ENCODE measurements at regions not wholly inside any gene's neighbourhood (a gene's known extent, or its start where the extent isn't known, plus 50 kb on each side); places are given as distances from the start of the nearest gene placed in this dataset.

DNA sequence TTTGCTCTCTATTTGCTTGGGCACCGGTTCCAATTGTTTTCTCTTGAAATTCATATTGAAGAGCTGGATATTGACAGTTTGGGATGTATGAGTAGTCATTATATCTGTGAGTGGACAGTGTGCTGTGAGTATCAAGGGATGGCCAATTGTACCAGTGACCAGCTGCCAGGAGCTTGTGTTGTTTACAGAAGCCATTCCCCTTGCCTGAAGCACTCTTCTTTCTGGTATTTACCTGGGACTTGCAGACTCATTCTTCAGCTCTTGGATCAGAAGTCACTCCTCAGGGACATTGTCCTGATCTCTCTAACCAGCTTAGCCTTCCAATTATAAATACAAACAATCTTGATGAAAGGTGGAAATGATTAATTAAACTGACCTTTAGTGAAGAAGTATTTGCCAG, 438.3 kb upstream of the LRATD1 start:
- no peak for DNase-seq

DNA sequence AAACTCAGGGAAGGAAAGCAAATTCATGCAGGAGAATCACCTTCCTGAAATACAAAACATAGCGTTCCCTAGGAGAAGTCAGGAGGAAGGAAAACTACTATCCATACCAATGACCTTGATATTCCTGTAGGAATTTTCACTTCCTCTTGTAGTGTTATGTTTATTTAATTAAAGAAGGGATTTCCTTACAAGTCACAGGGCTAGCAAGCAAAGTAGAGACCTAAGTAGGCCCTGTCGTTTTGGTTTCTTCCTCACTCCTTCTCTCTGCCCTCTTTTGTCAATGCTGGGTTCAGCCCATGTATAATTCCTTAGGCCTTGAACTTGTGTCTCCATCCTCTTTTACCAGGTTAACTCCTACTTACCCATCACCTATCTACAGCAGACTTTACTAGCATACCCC, 435.2 kb upstream of the LRATD1 start:
- H3K9me3 Mint-ChIP-seq, result peaks cover 4% of the 10 kb centered on the region

More for the DNA sequence above, 438.3 kb upstream of the LRATD1 start:
- H3K9me3 Mint-ChIP-seq, result peaks cover 2% of the 10 kb centered on the region
- no peaks in the 10 kb centered on the region for H3K36me3 Mint-ChIP-seq
- intact Hi-C loops (cut with micrococcal nuclease), result no loop called here
- H3K27me3 Mint-ChIP-seq, result no peaks in the 10 kb centered on the region
- ChIA-PET POLR2A (no interaction called here), CTCF (no interaction called here)
- H3K4me3 Mint-ChIP-seq, result no peak overlapping the region
- H3K4me1 Mint-ChIP-seq (ENCODE audit: low read depth), result no peaks in the 10 kb centered on the region
- H3K27ac Mint-ChIP-seq, result no peak overlapping the region

DNA sequence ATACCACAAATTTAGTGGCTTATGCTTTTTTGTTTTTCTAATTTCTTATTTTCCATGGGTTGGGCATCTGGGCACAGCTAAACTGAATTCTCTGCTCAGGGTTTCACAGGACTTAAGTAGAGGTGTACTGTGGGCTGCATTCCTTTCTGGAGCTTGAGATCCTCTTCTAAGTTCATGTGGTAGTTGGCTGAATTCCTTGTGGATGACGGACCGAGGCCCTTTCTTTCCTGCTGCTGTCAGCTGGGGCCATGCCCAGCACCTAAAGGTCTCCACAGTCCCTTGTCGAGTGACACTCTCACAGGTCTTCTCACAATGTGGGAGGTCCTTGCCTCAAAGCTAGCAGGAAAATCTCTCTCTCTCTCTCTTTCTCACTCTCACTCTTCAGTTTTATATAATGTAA, 433.5 kb upstream of the LRATD1 start:
- no peak for DNase-seq
- ChIA-PET CTCF (no interaction called here), POLR2A (no interaction called here)
- H3K27me3 Mint-ChIP-seq, result no peaks in the 10 kb centered on the region
- no peak overlapping the region for H3K4me3 Mint-ChIP-seq
- intact Hi-C loops (cut with micrococcal nuclease), result no loop called here
- no peaks in the 10 kb centered on the region for H3K36me3 Mint-ChIP-seq
- peaks cover 5% of the 10 kb centered on the region for H3K9me3 Mint-ChIP-seq
- no peaks in the 10 kb centered on the region for H3K4me1 Mint-ChIP-seq (ENCODE audit: low read depth)
- no peak overlapping the region for H3K27ac Mint-ChIP-seq

More for the DNA sequence above, 435.2 kb upstream of the LRATD1 start:
- no peak overlapping the region for H3K27ac Mint-ChIP-seq
- no peaks in the 10 kb centered on the region for H3K36me3 Mint-ChIP-seq
- H3K4me1 Mint-ChIP-seq (ENCODE audit: low read depth), result no peaks in the 10 kb centered on the region
- POLR2A ChIA-PET, result no interaction called here
- intact Hi-C loops (cut with micrococcal nuclease), result no loop called here
- no peaks in the 10 kb centered on the region for H3K27me3 Mint-ChIP-seq
- CTCF ChIA-PET, result no interaction called here
- H3K4me3 Mint-ChIP-seq, result no peak overlapping the region
- DNase-seq, result no peak

DNA sequence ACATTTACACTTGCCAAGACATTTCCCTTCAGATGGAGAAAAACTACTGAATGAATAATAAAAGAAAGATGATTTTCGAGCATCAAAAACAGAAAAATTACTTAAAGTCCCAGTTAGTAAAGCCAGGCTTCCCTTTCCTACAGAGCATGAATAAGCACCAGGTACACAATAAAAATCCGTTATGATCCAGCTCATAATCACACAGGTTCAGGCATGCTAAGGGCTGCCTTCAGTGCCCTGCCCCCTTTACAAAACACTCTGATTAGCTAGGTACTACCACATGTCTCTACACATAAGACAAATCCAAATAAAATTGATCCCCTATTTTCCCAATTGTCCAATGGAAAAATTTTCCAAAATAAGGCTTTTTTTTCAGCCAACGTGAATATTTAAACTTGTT, 413.2 kb upstream of the LRATD1 start:
- Mint-ChIP-seq H3K4me3 (no peak overlapping the region), H3K9me3 (peaks cover 4% of the 10 kb centered on the region), H3K27ac (no peak overlapping the region), H3K27me3 (no peaks in the 10 kb centered on the region), H3K4me1 (ENCODE audit: low read depth) (no peaks in the 10 kb centered on the region), H3K36me3 (no peaks in the 10 kb centered on the region)
- intact Hi-C loops (cut with micrococcal nuclease), result no loop called here
- DNase-seq, result no peak
- CTCF ChIA-PET, result no interaction called here
- POLR2A ChIA-PET, result no interaction called here

DNA sequence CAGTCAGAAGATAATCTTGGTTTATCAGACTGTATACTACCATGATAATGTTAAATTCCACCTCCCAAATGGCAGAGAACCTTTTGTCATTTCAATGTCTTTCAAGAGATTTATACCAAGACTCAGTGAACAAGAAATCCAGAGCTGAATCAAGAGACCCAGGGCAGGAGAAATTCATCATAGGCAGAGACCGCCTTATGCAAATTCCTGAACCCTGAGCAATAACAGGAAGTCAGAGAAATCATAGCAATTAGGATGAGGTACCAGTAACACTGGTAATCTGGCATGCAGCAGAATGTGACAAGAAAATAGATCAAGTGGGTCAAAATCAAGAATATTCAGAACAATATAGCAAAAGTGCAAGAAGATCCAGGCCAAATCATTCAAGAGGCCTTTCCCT, 412.4 kb upstream of the LRATD1 start:
- Mint-ChIP-seq H3K27me3 (no peaks in the 10 kb centered on the region), H3K4me3 (no peak overlapping the region), H3K9me3 (peaks cover 4% of the 10 kb centered on the region), H3K27ac (no peak overlapping the region), H3K4me1 (ENCODE audit: low read depth) (no peaks in the 10 kb centered on the region), H3K36me3 (no peaks in the 10 kb centered on the region)
- POLR2A ChIA-PET, result no interaction called here
- DNase-seq, result no peak
- intact Hi-C loops (cut with micrococcal nuclease), result no loop called here
- CTCF ChIA-PET, result no interaction called here

DNA sequence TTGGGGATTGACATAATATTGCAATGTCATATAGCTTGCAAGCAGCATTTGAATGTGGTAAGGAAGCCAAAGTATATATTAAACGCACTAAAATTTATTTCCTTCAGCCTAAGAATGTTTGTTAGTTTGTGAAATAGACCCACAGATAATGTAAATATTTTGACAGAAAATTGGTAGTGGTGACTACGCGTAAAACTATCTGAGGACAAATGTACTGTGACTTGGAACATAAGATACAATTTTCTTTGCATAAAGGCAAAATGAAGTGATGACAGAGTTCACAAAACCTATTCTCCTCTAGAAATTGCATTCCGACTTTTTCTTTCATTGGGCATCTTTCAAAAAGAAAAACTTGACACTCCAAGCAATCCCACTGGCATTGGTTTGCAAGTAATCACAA, 411.1 kb upstream of the LRATD1 start:
- CTCF ChIA-PET, result no interaction called here
- DNase-seq, result no peak
- no peaks in the 10 kb centered on the region for H3K4me1 Mint-ChIP-seq (ENCODE audit: low read depth)
- H3K27me3 Mint-ChIP-seq, result no peaks in the 10 kb centered on the region
- no peaks in the 10 kb centered on the region for H3K36me3 Mint-ChIP-seq
- peaks cover 11% of the 10 kb centered on the region for H3K9me3 Mint-ChIP-seq
- no peak overlapping the region for H3K27ac Mint-ChIP-seq
- intact Hi-C loops (cut with micrococcal nuclease), result no loop called here
- no peak overlapping the region for H3K4me3 Mint-ChIP-seq
- POLR2A ChIA-PET, result no interaction called here

DNA sequence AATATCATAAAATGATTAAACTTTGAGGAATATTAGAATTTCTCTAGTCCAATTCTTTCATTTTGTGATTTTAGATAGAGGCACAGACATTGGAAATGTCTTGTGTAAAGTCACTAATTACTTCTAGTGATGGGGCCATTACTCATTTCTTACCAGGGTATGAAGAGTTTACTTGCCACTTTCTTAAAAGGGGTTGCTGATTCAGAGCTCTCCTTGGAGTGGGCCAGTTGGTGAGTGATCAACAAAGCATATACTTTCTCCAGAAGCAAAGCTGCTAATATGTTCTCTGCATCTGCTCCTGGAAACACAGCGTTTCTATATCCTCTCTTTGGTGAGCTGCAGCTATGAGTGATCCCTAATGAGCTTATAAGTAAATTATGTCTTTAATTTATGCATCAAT, 408.9 kb upstream of the LRATD1 start:
- Mint-ChIP-seq H3K36me3 (no peaks in the 10 kb centered on the region), H3K27me3 (no peaks in the 10 kb centered on the region), H3K9me3 (peaks cover 13% of the 10 kb centered on the region), H3K27ac (no peak overlapping the region), H3K4me3 (no peak overlapping the region), H3K4me1 (ENCODE audit: low read depth) (no peaks in the 10 kb centered on the region)
- CTCF ChIA-PET, result no interaction called here
- intact Hi-C loops (cut with micrococcal nuclease), result no loop called here
- POLR2A ChIA-PET, result no interaction called here
- no peak for DNase-seq

DNA sequence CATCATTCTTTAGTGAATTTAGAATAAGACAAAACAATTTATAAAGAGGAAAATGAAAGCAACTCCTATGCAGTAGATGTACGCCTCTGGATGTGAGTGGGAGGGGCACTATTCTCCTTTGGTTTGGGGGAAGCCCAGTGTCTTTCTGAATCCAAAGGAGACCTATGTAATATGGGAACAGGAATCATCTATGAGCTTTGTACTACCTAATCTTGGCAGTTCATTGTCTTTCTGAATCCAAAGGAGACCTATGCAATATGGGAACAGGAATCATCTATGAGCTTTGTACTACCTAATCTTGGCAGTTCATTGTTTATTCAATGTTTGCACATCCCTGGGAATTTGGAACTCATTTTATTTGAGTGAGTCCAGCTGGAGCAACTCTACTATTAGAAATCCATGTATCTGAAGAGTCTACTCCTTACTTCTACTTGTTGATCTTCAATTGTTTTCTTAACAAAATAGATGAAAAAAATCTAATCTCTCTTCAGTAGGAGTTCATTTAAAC, 401.1 kb upstream of the LRATD1 start:
- ChIA-PET POLR2A (no interaction called here), CTCF (no interaction called here)
- intact Hi-C loops (cut with micrococcal nuclease), result no loop called here
- Mint-ChIP-seq H3K9me3 (peaks cover 14% of the 10 kb centered on the region), H3K4me1 (ENCODE audit: low read depth) (no peaks in the 10 kb centered on the region), H3K36me3 (no peaks in the 10 kb centered on the region), H3K4me3 (no peak overlapping the region), H3K27ac (no peak overlapping the region), H3K27me3 (no peaks in the 10 kb centered on the region)
- DNase-seq, result no peak

DNA sequence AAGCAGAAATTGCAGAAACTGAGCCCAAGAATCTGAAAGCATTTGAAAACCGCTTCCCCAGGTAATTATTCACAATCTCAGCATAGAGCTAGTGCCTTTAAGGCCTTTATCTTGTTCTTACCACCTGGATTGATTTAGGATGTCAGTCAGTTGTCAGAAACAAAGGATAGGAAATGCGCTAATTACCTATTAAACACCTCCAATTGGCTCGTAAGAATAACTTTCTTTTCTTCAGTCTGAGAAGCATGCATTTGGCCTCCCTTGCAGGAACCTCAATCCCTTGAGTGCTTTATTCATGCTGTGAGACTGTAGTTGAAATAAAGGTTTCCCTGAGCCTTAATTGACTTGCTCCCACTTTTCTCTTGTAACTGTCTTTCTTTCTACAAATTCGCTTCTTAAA, 400.3 kb upstream of the LRATD1 start:
- ChIA-PET POLR2A (no interaction called here), CTCF (no interaction called here)
- H3K27ac Mint-ChIP-seq, result no peak overlapping the region
- intact Hi-C loops (cut with micrococcal nuclease), result no loop called here
- H3K36me3 Mint-ChIP-seq, result no peaks in the 10 kb centered on the region
- no peaks in the 10 kb centered on the region for H3K4me1 Mint-ChIP-seq (ENCODE audit: low read depth)
- DNase-seq, result no peak
- peaks cover 11% of the 10 kb centered on the region for H3K9me3 Mint-ChIP-seq
- no peak overlapping the region for H3K4me3 Mint-ChIP-seq
- no peaks in the 10 kb centered on the region for H3K27me3 Mint-ChIP-seq

DNA sequence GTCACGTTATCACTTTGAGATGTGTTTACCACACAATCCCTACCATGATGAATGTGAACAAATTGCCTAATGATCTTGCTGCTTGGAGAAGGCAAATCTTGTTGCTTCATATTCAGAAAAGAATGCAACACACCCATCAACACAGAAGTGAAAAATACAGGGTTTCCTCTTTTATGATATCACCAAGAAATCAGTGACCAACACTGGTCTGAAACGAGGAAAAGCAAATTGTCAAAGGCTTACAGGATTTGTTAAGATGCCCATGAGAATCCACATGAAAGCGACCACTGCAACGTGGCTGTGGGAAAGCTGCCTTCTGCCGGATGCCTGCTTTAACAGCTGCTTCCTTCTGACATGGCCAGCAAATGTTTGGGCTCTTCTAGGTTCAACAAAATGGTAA, 397.6 kb upstream of the LRATD1 start:
- ChIA-PET CTCF (no interaction called here), POLR2A (no interaction called here)
- no peak overlapping the region for H3K4me3 Mint-ChIP-seq
- H3K27ac Mint-ChIP-seq, result no peak overlapping the region
- intact Hi-C loops (cut with micrococcal nuclease), result no loop called here
- H3K9me3 Mint-ChIP-seq, result peaks cover 11% of the 10 kb centered on the region
- no peak for DNase-seq
- H3K4me1 Mint-ChIP-seq (ENCODE audit: low read depth), result no peaks in the 10 kb centered on the region
- H3K27me3 Mint-ChIP-seq, result no peaks in the 10 kb centered on the region
- H3K36me3 Mint-ChIP-seq, result no peaks in the 10 kb centered on the region

DNA sequence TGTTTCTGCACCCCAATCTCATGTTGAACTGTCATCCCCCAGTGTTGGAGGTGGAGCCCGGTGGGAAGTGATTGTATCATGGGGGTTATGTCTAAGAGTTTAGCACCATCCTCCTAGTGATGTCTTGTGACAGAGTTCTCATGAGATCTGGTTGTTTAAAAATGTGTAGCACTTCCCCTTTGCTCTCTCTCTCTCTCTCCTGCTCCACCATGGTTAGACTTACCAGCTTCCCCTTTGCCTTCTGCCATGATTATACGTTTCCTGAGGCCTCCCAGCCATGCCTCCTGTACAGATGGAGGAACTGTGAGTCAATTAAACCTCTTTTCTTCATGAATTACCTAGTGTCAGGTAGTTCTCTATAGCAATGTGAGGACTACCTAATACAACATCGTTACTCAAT, 396.9 kb upstream of the LRATD1 start:
- intact Hi-C loops (cut with micrococcal nuclease), result no loop called here
- H3K36me3 Mint-ChIP-seq, result no peaks in the 10 kb centered on the region

DNA sequence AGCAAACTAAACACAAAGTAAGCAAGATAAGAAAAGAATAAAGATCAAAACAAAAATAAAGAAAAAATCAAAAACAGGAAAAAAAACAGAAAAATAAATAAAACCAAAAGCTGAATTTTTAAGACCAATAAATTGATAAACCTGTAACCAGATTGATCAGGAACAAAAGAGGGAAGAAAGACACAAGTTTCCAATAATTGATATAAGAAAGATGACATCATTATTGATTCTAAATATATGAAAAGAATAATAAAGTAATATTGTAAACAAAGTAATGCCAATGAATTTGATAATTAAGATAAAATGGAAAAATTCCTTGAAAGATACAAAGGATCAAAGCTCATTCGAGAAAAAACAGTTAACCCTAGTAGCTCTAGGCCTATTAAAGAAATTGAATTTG, 394.6 kb upstream of the LRATD1 start:
- ChIA-PET CTCF (no interaction called here), POLR2A (no interaction called here)
- Mint-ChIP-seq H3K4me1 (ENCODE audit: low read depth) (no peaks in the 10 kb centered on the region), H3K27ac (no peak overlapping the region), H3K27me3 (no peaks in the 10 kb centered on the region), H3K9me3 (peaks cover 7% of the 10 kb centered on the region), H3K36me3 (no peaks in the 10 kb centered on the region), H3K4me3 (no peak overlapping the region)
- no peak for DNase-seq
- intact Hi-C loops (cut with micrococcal nuclease), result no loop called here

More for the DNA sequence above, 396.9 kb upstream of the LRATD1 start:
- Mint-ChIP-seq H3K9me3 (peaks cover 8% of the 10 kb centered on the region), H3K27ac (no peak overlapping the region), H3K4me3 (no peak overlapping the region), H3K4me1 (ENCODE audit: low read depth) (no peaks in the 10 kb centered on the region), H3K27me3 (no peaks in the 10 kb centered on the region)
- ChIA-PET POLR2A (no interaction called here), CTCF (no interaction called here)
- DNase-seq, result no peak

DNA sequence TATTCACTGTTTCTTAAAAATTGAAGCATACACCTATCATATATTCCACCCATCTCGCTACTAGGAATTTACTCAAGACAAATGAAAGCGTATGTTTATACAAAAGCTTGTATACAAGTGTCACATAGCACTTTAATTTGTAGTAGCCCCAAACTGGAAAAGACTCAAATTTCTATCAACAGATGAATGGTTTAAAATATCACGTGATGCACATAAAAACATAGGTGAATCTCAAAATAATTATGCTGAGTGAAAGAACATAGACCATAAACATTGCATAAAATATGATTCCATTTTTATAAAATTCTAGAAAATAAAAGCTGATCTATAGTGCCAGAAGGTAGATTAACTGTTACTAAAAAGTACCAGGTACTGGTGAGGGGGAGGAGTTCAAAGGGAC, 392.9 kb upstream of the LRATD1 start:
- H3K4me1 Mint-ChIP-seq (ENCODE audit: low read depth), result no peaks in the 10 kb centered on the region
- no peaks in the 10 kb centered on the region for H3K27me3 Mint-ChIP-seq
- no peak overlapping the region for H3K27ac Mint-ChIP-seq
- ChIA-PET POLR2A (no interaction called here), CTCF (no interaction called here)
- intact Hi-C loops (cut with micrococcal nuclease), result no loop called here
- no peaks in the 10 kb centered on the region for H3K36me3 Mint-ChIP-seq
- peaks cover 4% of the 10 kb centered on the region for H3K9me3 Mint-ChIP-seq
- no peak overlapping the region for H3K4me3 Mint-ChIP-seq
- DNase-seq, result no peak

DNA sequence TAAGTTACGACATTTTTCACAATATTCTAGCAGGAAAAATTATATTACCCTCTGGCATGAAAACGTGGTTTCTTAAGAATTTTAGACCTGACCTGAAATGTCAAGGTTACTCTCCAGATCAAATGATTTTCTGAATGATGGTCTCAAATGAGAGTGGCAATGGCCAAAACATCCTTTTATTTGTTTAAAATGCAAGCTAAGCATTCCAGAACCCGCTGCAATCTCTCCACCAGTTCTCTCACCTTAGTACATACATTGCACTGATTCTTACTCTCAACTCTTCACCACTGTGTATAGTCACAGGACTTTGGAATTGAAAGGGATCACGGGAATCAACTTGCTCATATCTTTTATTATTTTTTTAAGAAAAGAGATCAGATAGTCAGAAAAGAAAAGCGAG, 391.6 kb upstream of the LRATD1 start:
- intact Hi-C loops (cut with micrococcal nuclease), result no loop called here
- no peak for DNase-seq

More for the DNA sequence above, 391.6 kb upstream of the LRATD1 start:
- H3K4me1 Mint-ChIP-seq (ENCODE audit: low read depth), result no peaks in the 10 kb centered on the region
- ChIA-PET POLR2A (no interaction called here), CTCF (no interaction called here)
- H3K27me3 Mint-ChIP-seq, result no peaks in the 10 kb centered on the region
- no peak overlapping the region for H3K4me3 Mint-ChIP-seq
- no peaks in the 10 kb centered on the region for H3K36me3 Mint-ChIP-seq
- peaks cover 2% of the 10 kb centered on the region for H3K9me3 Mint-ChIP-seq
- H3K27ac Mint-ChIP-seq, result no peak overlapping the region

Measured in activated CD4-positive, alpha-beta memory T cell treated with anti-CD3 and anti-CD28 coated beads for 36 hours (primary cell).